H1 (cell line): ENCODE measurements at regions not wholly inside any gene's neighbourhood (a gene's known extent, or its start where the extent isn't known, plus 50 kb on each side); places are given as distances from the start of the nearest gene placed in this dataset.

Experiments used
- CTCF ChIA-PET: fragments of 300-600 bp; sonication (Branson Sonifier 250); formaldehyde crosslinking; loops from one replicate; lab custom pipeline; 2021; ENCODE audit not compliant: partially characterized antibody; lab: Charles Lee
- POLR2A ChIA-PET: fragments of 300-600 bp; sonication (Branson Sonifier 250); formaldehyde crosslinking; loops from one replicate; lab custom pipeline; 2021; ENCODE audit warnings: inconsistent platforms; ENCODE audit not compliant: partially characterized antibody; lab: Charles Lee
- DNase-seq, 2 experiments: peaks; one replicate each; pipeline versions ENCODE4 v3.0.0 to v3.0.0-alpha.2; 2010 to 2022; ENCODE audit warnings: low spot score in 2 of 2, low read depth in 1 of 2, mixed read lengths in 1 of 2
- FAIRE-seq: peaks from 2 replicates; lab custom pipeline; 2011; peaks lifted over from hg19 to GRCh38; lab: Jason Lieb, UNC
- H2AFZ ChIP-seq: 2 replicates; pipeline ENCODE4 v1.8.1; 2012; ENCODE audit warnings: low read length, inconsistent platforms
- H2AK5ac ChIP-seq: 2 replicates; pipeline ENCODE4 v1.6.1; 2013; ENCODE audit warnings: low read depth, low read length
- H2BK120ac ChIP-seq: replicated peaks from 2 replicates; pipeline ENCODE3; 2013; ENCODE audit warnings: low read depth, low read length, inconsistent platforms
- H2BK12ac ChIP-seq: 2 replicates; pipeline ENCODE4 v1.6.1; 2013; ENCODE audit warnings: low read depth, low read length
- H2BK15ac ChIP-seq: 2 replicates; pipeline ENCODE4 v1.6.1; 2013; ENCODE audit warnings: low read length
- H2BK20ac ChIP-seq: 2 replicates; pipeline ENCODE4 v1.6.1; 2013; ENCODE audit warnings: low read length
- H2BK5ac ChIP-seq: 2 replicates; pipeline ENCODE4 v1.6.1; 2013; ENCODE audit warnings: low read depth, low read length
- H3K14ac ChIP-seq: 2 replicates; pipeline ENCODE4 v1.6.1; 2013; ENCODE audit warnings: inconsistent platforms; ENCODE audit not compliant: insufficient read length
- H3K18ac ChIP-seq: 2 replicates; pipeline ENCODE4 v1.6.1; 2013; ENCODE audit warnings: low read length; ENCODE audit errors: extremely low read depth
- H3K23ac ChIP-seq: 2 replicates; pipeline ENCODE4 v1.6.1; 2013; ENCODE audit warnings: inconsistent platforms; ENCODE audit not compliant: insufficient read length
- H3K23me2 ChIP-seq: 2 replicates; pipeline ENCODE4 v1.6.1; 2013; ENCODE audit warnings: low read depth, low read length
- H3K27ac ChIP-seq: 2 replicates; pipeline ENCODE4 v1.6.1; 2011; ENCODE audit warnings: low read depth, low read length, inconsistent platforms
- H3K27me3 ChIP-seq, 4 experiments: replicated peaks in 1 of 4; 1 replicate in 1 of 4; 2 replicates in 3 of 4; pipeline versions ENCODE4 v1.6.1 to v1.8.1; 2011 to 2013; ENCODE audit warnings: low read length in 3 of 4, mild to moderate bottlenecking in 3 of 4, inconsistent platforms in 2 of 4, mixed read lengths in 2 of 4, moderate library complexity in 1 of 4; ENCODE audit not compliant: control insufficient read depth in 3 of 4, insufficient read depth in 3 of 4; ENCODE audit errors: extremely low read depth in 1 of 4
- H3K36me3 ChIP-seq, 4 experiments: 2 replicates each; pipeline versions ENCODE4 v1.6.1 to v1.8.1; 2011 to 2013; ENCODE audit warnings: mild to moderate bottlenecking in 4 of 4, low read length in 3 of 4, moderate library complexity in 2 of 4, control low read depth in 1 of 4, inconsistent platforms in 1 of 4; ENCODE audit not compliant: insufficient read depth in 4 of 4, control insufficient read depth in 2 of 4
- H3K4ac ChIP-seq: replicated peaks from 2 replicates; pipeline ENCODE3; 2013; ENCODE audit warnings: low read length, low read depth, mixed read lengths, inconsistent platforms; ENCODE audit not compliant: insufficient read length
- H3K4me1 ChIP-seq, 4 experiments: replicated peaks in 1 of 4; 1 replicate in 1 of 4; 2 replicates in 3 of 4; pipeline versions ENCODE4 v1.6.1 to v1.8.1; 2011 to 2013; ENCODE audit warnings: low read length in 3 of 4, inconsistent platforms in 2 of 4, mixed read lengths in 1 of 4; ENCODE audit not compliant: insufficient read depth in 4 of 4, control insufficient read depth in 3 of 4
- H3K4me2 ChIP-seq, 2 experiments: 2 replicates each; pipeline versions ENCODE4 v1.6.1 to v1.8.1; 2011 to 2013; ENCODE audit warnings: low read depth in 2 of 2, low read length in 2 of 2, control low read depth in 1 of 2, inconsistent platforms in 1 of 2, mild to moderate bottlenecking in 1 of 2; ENCODE audit not compliant: insufficient read depth in 1 of 2
- H3K4me3 ChIP-seq, 4 experiments: fragments of 200-600, 300-600 bp in 1 of 4; sonication (generic), shearing (Covaris generic), sonication (Bioruptor Twin) in 1 of 4; 2 replicates each; pipeline versions ENCODE4 v1.5.1 to v1.8.1; 2011 to 2016; ENCODE audit warnings: low read length in 4 of 4, low read depth in 3 of 4, control low read depth in 2 of 4, inconsistent platforms in 2 of 4, mild to moderate bottlenecking in 2 of 4, mixed read lengths in 1 of 4, moderate library complexity in 1 of 4; ENCODE audit not compliant: insufficient read depth in 2 of 4; ENCODE audit errors: extremely low read depth in 1 of 4
- H3K56ac ChIP-seq: replicated peaks from 2 replicates; pipeline ENCODE3; 2013; ENCODE audit warnings: low read depth, mild to moderate bottlenecking, mixed read lengths, low read length, inconsistent platforms; ENCODE audit not compliant: insufficient read length
- H3K79me1 ChIP-seq: 2 replicates; pipeline ENCODE4 v1.6.1; 2013; ENCODE audit warnings: low read depth, low read length, control low read depth
- H3K79me2 ChIP-seq, 2 experiments: 2 replicates each; pipeline versions ENCODE4 v1.6.1 to v1.8.1; 2012 to 2013; ENCODE audit warnings: low read length in 2 of 2, mild to moderate bottlenecking in 2 of 2, inconsistent platforms in 1 of 2; ENCODE audit not compliant: insufficient read depth in 2 of 2, control insufficient read depth in 1 of 2
- H3K9ac ChIP-seq, 4 experiments: replicated peaks in 1 of 4; 1 replicate in 1 of 4; 2 replicates in 3 of 4; pipeline versions ENCODE4 v1.6.1 to v1.8.1; 2011 to 2013; ENCODE audit warnings: low read depth in 3 of 4, low read length in 3 of 4, control low read depth in 2 of 4, mild to moderate bottlenecking in 2 of 4, moderate library complexity in 2 of 4, inconsistent platforms in 1 of 4; ENCODE audit errors: extremely low read depth in 1 of 4
- H3K9me3 ChIP-seq, 2 experiments: 2 replicates each; pipeline versions ENCODE4 v1.6.1 to v1.8.1; 2012 to 2013; ENCODE audit warnings: mild to moderate bottlenecking in 2 of 2, moderate library complexity in 2 of 2, control low read depth in 1 of 2, inconsistent platforms in 1 of 2, low read depth in 1 of 2, low read length in 1 of 2, mixed read lengths in 1 of 2; ENCODE audit not compliant: insufficient read depth in 2 of 2
- H4K20me1 ChIP-seq, 2 experiments: replicated peaks in 1 of 2; 2 replicates each; pipeline versions ENCODE3 to v1.8.1; 2011 to 2013; ENCODE audit warnings: inconsistent platforms in 2 of 2, low read length in 2 of 2, mild to moderate bottlenecking in 1 of 2; ENCODE audit not compliant: insufficient read depth in 2 of 2, control insufficient read depth in 1 of 2
- H4K5ac ChIP-seq: 2 replicates; pipeline ENCODE4 v1.6.1; 2013; ENCODE audit warnings: low read length, low read depth, mixed read lengths, inconsistent platforms; ENCODE audit not compliant: insufficient read length
- H4K8ac ChIP-seq: 2 replicates; pipeline ENCODE4 v1.8.0; 2013; ENCODE audit warnings: mild to moderate bottlenecking, moderate library complexity, low read length, inconsistent platforms; ENCODE audit not compliant: insufficient read depth; ENCODE audit errors: extremely low read depth
- H4K91ac ChIP-seq: replicated peaks from 2 replicates; pipeline ENCODE3; 2013; ENCODE audit warnings: low read length, mixed read lengths, inconsistent platforms; ENCODE audit not compliant: insufficient read length
- ATF2 ChIP-seq: IDR thresholded peaks from 2 replicates; pipeline ENCODE4 v1.6.1; 2012; ENCODE audit warnings: low read length, inconsistent platforms
- E2F6 ChIP-seq: IDR thresholded peaks from 2 replicates; pipeline ENCODE4 v1.6.1; 2012; ENCODE audit warnings: inconsistent platforms
- KDM4A ChIP-seq: IDR thresholded peaks from one replicate; pipeline ENCODE4 v1.7.1; 2012; ENCODE audit warnings: low read depth, mild to moderate bottlenecking, moderate library complexity, low read length, inconsistent platforms; ENCODE audit not compliant: severe bottlenecking
- RBBP5 ChIP-seq: IDR thresholded peaks from 2 replicates; pipeline ENCODE4 v1.7.1; 2012; ENCODE audit warnings: low read depth, mild to moderate bottlenecking, inconsistent platforms, low read length, moderate library complexity, borderline replicate concordance
- WGBS, 2 experiments: shearing (Covaris generic) in 1 of 2; methylation state at CpG; one replicate each; pipeline versions ENCODE4 v1.1.6 to v1.1.7; 2013 to 2015; ENCODE audit warnings: low lambda C conversion rate in 2 of 2, mixed read lengths in 2 of 2, inconsistent platforms in 1 of 2, low coverage in 1 of 2, missing lambda C conversion rate in 1 of 2; ENCODE audit not compliant: insufficient replicate concordance in 2 of 2, insufficient coverage in 1 of 2, insufficient read length in 1 of 2; ENCODE audit errors: extremely low coverage in 1 of 2, missing lambda C conversion rate in 1 of 2; 5-methylcytosine and 5-hydroxymethylcytosine counted together

- no peak overlapping the region for H2AFZ ChIP-seq
- H2BK12ac ChIP-seq = no peak overlapping the region
- H4K8ac ChIP-seq = no peak overlapping the region
- H3K79me2 ChIP-seq = no peaks in the 10 kb centered on the region
- no peak for TF ChIP-seq E2F6
- TF ChIP-seq ATF2 = no peak
- TF ChIP-seq RBBP5 = no peak
- no peak for TF ChIP-seq KDM4A
- H2BK120ac ChIP-seq = no peak overlapping the region
- no peak overlapping the region for H4K5ac ChIP-seq
- 90% methylated on average over 4 of the region's 4 CpGs; no CpG with 5 or more reads in 1 of the 2 experiments for WGBS, 2 experiments
- H3K9ac ChIP-seq = no peak overlapping the region
- no peaks in the 10 kb centered on the region for H3K23me2 ChIP-seq
- no peak overlapping the region for H2BK20ac ChIP-seq
- ChIA-PET CTCF (no interaction called here), POLR2A (no interaction called here)
- H3K4me1 ChIP-seq = peaks cover 1 to 8% (median 4%) of the 10 kb centered on the region in 4 experiments; a peak in 5 of 7 replicates
- DNase-seq (no peak), FAIRE-seq (no peak)
- H3K27ac ChIP-seq = no peak overlapping the region
- H2BK5ac ChIP-seq = no peak overlapping the region
- no peak overlapping the region for H4K91ac ChIP-seq
- no peak overlapping the region for H3K14ac ChIP-seq
- H3K27me3 ChIP-seq = no peaks in the 10 kb centered on the region
- H2BK15ac ChIP-seq = no peak overlapping the region
- no peaks in the 10 kb centered on the region for H3K79me1 ChIP-seq
- H3K9me3 ChIP-seq = no peaks in the 10 kb centered on the region
- H4K20me1 ChIP-seq = no peaks in the 10 kb centered on the region
- no peak overlapping the region for H3K18ac ChIP-seq
- no peaks in the 10 kb centered on the region for H3K36me3 ChIP-seq
- H3K56ac ChIP-seq = no peak overlapping the region
- H3K23ac ChIP-seq = no peak overlapping the region
- no peak overlapping the region for H3K4me3 ChIP-seq
- H2AK5ac ChIP-seq = no peak overlapping the region
- H3K4ac ChIP-seq = no peak overlapping the region
- H3K4me2 ChIP-seq = no peak overlapping the region
Measured at GRCh38 chr13:40404967-40405716, 261.3 kb downstream of the FOXO1 start.
